HEK293 (cell line): ENCODE measurements at regions not wholly inside any gene's neighbourhood (a gene's known extent, or its start where the extent isn't known, plus 50 kb on each side); places are given as distances from the start of the nearest gene placed in this dataset.

Experiments used
- CTCF ChIA-PET: fragments of 350-600 bp; formaldehyde crosslinking; extraction: SDS; loops from one replicate; lab custom pipeline; 2021; ENCODE audit warnings: antibody characterized with exemption; lab: Yijun Ruan, JAX
- POLR2A ChIA-PET: fragments of 300-600 bp; formaldehyde crosslinking; extraction: SDS; loops from one replicate; lab custom pipeline; 2020; ENCODE audit warnings: antibody characterized with exemption, inconsistent platforms; lab: Yijun Ruan, JAX
- H3K27ac ChIP-seq: fragments of 200-500 bp; sonication (Bioruptor generic); 2 replicates; pipeline ENCODE4 v1.5.1; 2014; ENCODE audit warnings: low read depth, low read length, control low read depth, inconsistent platforms; ENCODE audit errors: extremely low read depth
- H3K36me3 ChIP-seq, 2 experiments: fragments of 200-500 bp in 1 of 2; sonication (Bioruptor generic) in 1 of 2; 1 replicate in 1 of 2; 2 replicates in 1 of 2; pipeline ENCODE4 v1.5.1; 2014 to 2017; ENCODE audit warnings: inconsistent platforms in 2 of 2, low read length in 2 of 2; ENCODE audit not compliant: control insufficient read depth in 2 of 2, insufficient read depth in 1 of 2
- H3K4me1 ChIP-seq: fragments of 200-500 bp; sonication (Bioruptor generic); 2 replicates; pipeline ENCODE4 v1.5.1; 2014; ENCODE audit warnings: mild to moderate bottlenecking, low read length, inconsistent platforms; ENCODE audit not compliant: control insufficient read depth, insufficient read depth
- H3K4me3 ChIP-seq: 2 replicates; pipeline ENCODE4 v1.5.1; 2011; ENCODE audit warnings: low read depth, mild to moderate bottlenecking, control low read depth, low read length, moderate library complexity
- H3K9me3 ChIP-seq: fragments of 200-500 bp; sonication (Bioruptor generic); 2 replicates; pipeline ENCODE4 v1.5.1; 2014; ENCODE audit warnings: low read depth, low read length, inconsistent platforms; ENCODE audit not compliant: control insufficient read depth, insufficient read depth
- ELK4 ChIP-seq: IDR thresholded peaks from 2 replicates; pipeline ENCODE4 v1.6.1; 2011; ENCODE audit warnings: mild to moderate bottlenecking, low read depth, low read length, borderline replicate concordance
- GLI4 ChIP-seq: fragments of 450-650 bp; formaldehyde crosslinking; IDR thresholded peaks from 2 replicates; pipeline ENCODE4 v1.5.1; 2016; ENCODE audit warnings: missing biosample characterization, missing genetic modification characterization
- INSM2 ChIP-seq: fragments of 450-650 bp; formaldehyde crosslinking; IDR thresholded peaks from 2 replicates; pipeline ENCODE4 v1.5.1; 2016; ENCODE audit warnings: missing biosample characterization, missing genetic modification characterization
- KLF8 ChIP-seq: fragments of 450-650 bp; formaldehyde crosslinking; IDR thresholded peaks from 2 replicates; pipeline ENCODE4 v1.5.1; 2016; ENCODE audit warnings: missing biosample characterization, missing genetic modification characterization
- MEIS1 ChIP-seq: sonication (generic); formaldehyde crosslinking; IDR thresholded peaks from 2 replicates; pipeline ENCODE4 v1.8.1; 2022; ENCODE audit warnings: missing genetic modification reagents, mild to moderate bottlenecking, borderline replicate concordance
- PRDM2 ChIP-seq: fragments of 450-650 bp; formaldehyde crosslinking; IDR thresholded peaks from 2 replicates; pipeline ENCODE4 v1.5.1; 2016; ENCODE audit warnings: missing biosample characterization, missing genetic modification characterization, borderline replicate concordance
- SP2 ChIP-seq: fragments of 450-650 bp; formaldehyde crosslinking; IDR thresholded peaks from 2 replicates; pipeline ENCODE4 v1.5.1; 2016; ENCODE audit warnings: missing biosample characterization, missing genetic modification characterization
- ZBTB17 ChIP-seq: fragments of 450-650 bp; formaldehyde crosslinking; IDR thresholded peaks from 2 replicates; pipeline ENCODE4 v1.5.1; 2016; ENCODE audit warnings: missing biosample characterization, missing genetic modification characterization
- ZBTB20 ChIP-seq: fragments of 450-650 bp; formaldehyde crosslinking; IDR thresholded peaks from 2 replicates; pipeline ENCODE4 v1.5.1; 2016; ENCODE audit warnings: missing biosample characterization, missing genetic modification characterization
- ZNF114 ChIP-seq: fragments of 450-650 bp; formaldehyde crosslinking; IDR thresholded peaks from 2 replicates; pipeline ENCODE4 v1.5.0; 2017; ENCODE audit warnings: missing biosample characterization, missing genetic modification characterization
- ZNF133 ChIP-seq: fragments of 450-650 bp; formaldehyde crosslinking; IDR thresholded peaks from 2 replicates; pipeline ENCODE4 v1.5.1; 2016; ENCODE audit warnings: missing biosample characterization, missing genetic modification characterization
- ZNF48 ChIP-seq: fragments of 450-650 bp; formaldehyde crosslinking; IDR thresholded peaks from 2 replicates; pipeline ENCODE4 v1.5.1; 2016; ENCODE audit warnings: missing biosample characterization, missing genetic modification characterization
- ZNF513 ChIP-seq: fragments of 450-650 bp; IDR thresholded peaks from 2 replicates; pipeline ENCODE4 v1.5.1; 2018; ENCODE audit warnings: missing biosample characterization, missing genetic modification characterization
- ZNF529 ChIP-seq: fragments of 450-650 bp; formaldehyde crosslinking; IDR thresholded peaks from 2 replicates; pipeline ENCODE4 v1.5.1; 2017; ENCODE audit warnings: missing genetic modification characterization, missing biosample characterization; ENCODE audit not compliant: insufficient replicate concordance
- ZNF555 ChIP-seq: fragments of 450-650 bp; formaldehyde crosslinking; conservative IDR thresholded peaks from 2 replicates; pipeline ENCODE4 v1.5.1; 2017; ENCODE audit warnings: missing biosample characterization, mild to moderate bottlenecking, missing genetic modification characterization, inconsistent platforms
- TF ChIP-seq, protein P1 (sequence below): fragments of 450-650 bp; formaldehyde crosslinking; IDR thresholded peaks from 2 replicates; pipeline ENCODE4 v1.5.1; 2016; ENCODE audit warnings: missing biosample characterization, missing genetic modification characterization, borderline replicate concordance

GRCh38 chr4:124276461-124276860 lies 436.1 kb downstream of the ANKRD50 start:
- H3K27ac ChIP-seq: no peak overlapping the region
- no peaks in the 10 kb centered on the region for H3K4me1 ChIP-seq
- POLR2A ChIA-PET: no interaction called here
- H3K4me3 ChIP-seq: no peak overlapping the region
- H3K36me3 ChIP-seq: no peaks in the 10 kb centered on the region
- no peaks in the 10 kb centered on the region for H3K9me3 ChIP-seq
- TF ChIP-seq ZNF48 (tag by site-specific recombination) (no peak), ZNF555 (tag by site-specific recombination) (no peak), SP2 (tag by site-specific recombination) (no peak), KLF8 (tag by site-specific recombination) (no peak), ELK4 (no peak), PRDM2 (no peak), INSM2 (tag by site-specific recombination) (no peak), ZNF114 (tag by site-specific recombination) (no peak), GLI4 (no peak), ZBTB17 (no peak), MEIS1 (no peak), ZNF513 (tag by site-specific recombination) (no peak), ZBTB20 (no peak), ZNF133 (tag by site-specific recombination) (no peak), ZNF529 (tag by site-specific recombination) (no peak)
- TF ChIP-seq, protein P1, sequence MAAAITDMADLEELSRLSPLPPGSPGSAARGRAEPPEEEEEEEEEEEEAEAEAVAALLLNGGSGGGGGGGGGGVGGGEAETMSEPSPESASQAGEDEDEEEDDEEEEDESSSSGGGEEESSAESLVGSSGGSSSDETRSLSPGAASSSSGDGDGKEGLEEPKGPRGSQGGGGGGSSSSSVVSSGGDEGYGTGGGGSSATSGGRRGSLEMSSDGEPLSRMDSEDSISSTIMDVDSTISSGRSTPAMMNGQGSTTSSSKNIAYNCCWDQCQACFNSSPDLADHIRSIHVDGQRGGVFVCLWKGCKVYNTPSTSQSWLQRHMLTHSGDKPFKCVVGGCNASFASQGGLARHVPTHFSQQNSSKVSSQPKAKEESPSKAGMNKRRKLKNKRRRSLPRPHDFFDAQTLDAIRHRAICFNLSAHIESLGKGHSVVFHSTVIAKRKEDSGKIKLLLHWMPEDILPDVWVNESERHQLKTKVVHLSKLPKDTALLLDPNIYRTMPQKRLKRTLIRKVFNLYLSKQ (tag by site-specific recombination): no peak
- TF ChIP-seq, all 188 proteins: peak for 0
- CTCF ChIA-PET: no interaction called here
